GM12875 (cell line): ENCODE measurements at regions not wholly inside any gene's neighbourhood (a gene's known extent, or its start where the extent isn't known, plus 50 kb on each side); places are given as distances from the start of the nearest gene placed in this dataset.

Source experiments
- H3K4me3 ChIP-seq: one replicate; pipeline ENCODE4 v1.5.1; 2011; ENCODE audit warnings: low read depth, low read length, control low read depth
- TF ChIP-seq, protein P1 (sequence below): IDR thresholded peaks from 2 replicates; pipeline ENCODE4 v1.5.1; 2011; ENCODE audit warnings: low read depth, mild to moderate bottlenecking, control low read depth, inconsistent platforms, low read length, moderate library complexity, borderline replicate concordance; ENCODE audit not compliant: insufficient read depth

DNA sequence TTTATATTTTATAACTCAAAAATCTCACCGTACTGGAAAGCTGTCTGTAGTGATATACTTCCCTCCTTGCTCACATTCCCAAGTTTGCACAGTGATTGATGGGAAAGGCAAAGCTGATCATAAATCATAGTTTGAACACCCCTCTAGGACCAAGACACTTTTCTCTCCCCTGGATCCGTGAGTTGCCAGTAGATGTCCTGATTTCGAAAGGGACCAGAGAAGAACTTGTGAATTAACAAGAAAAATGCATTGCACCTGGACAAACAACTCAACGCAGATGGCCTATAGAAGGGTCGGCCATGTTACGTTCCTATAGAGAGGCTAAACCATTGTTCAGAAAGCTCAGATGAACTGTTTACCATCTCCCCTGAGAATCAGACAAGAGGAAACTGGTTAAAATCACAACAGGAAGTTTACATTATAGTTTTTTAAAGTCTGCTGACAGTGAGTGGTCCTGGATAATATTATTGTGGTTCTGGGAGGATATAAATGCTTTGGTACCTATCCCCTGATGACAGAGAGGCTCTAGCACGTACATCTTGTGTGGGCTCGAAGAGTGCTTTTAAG, 124.0 kb upstream of the SLC45A1 start:
- TF ChIP-seq, protein P1, sequence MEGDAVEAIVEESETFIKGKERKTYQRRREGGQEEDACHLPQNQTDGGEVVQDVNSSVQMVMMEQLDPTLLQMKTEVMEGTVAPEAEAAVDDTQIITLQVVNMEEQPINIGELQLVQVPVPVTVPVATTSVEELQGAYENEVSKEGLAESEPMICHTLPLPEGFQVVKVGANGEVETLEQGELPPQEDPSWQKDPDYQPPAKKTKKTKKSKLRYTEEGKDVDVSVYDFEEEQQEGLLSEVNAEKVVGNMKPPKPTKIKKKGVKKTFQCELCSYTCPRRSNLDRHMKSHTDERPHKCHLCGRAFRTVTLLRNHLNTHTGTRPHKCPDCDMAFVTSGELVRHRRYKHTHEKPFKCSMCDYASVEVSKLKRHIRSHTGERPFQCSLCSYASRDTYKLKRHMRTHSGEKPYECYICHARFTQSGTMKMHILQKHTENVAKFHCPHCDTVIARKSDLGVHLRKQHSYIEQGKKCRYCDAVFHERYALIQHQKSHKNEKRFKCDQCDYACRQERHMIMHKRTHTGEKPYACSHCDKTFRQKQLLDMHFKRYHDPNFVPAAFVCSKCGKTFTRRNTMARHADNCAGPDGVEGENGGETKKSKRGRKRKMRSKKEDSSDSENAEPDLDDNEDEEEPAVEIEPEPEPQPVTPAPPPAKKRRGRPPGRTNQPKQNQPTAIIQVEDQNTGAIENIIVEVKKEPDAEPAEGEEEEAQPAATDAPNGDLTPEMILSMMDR = no peak
- no peak overlapping the region for H3K4me3 ChIP-seq

DNA sequence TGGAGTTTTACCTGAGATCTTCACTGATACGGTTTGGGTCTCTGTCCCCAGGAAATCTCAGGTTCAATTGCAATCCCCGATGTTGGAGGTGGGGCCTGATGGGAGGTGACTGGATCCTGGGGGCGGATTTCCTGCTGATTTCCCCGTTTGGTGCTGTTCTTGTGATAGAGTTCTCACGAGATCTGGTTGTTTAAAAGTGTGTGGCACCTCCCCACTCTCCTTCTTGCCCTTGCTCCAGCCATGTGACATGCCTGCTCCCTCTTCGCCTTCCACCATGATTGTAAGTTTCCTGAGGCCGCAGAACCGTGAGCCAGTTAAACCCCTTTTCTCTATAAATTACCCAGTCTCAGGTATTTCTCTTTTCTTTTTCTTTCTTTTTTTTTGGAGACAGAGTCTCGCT, 126.4 kb upstream of the SLC45A1 start:
- no peak overlapping the region for H3K4me3 ChIP-seq
- TF ChIP-seq, protein P1 = no peak

DNA sequence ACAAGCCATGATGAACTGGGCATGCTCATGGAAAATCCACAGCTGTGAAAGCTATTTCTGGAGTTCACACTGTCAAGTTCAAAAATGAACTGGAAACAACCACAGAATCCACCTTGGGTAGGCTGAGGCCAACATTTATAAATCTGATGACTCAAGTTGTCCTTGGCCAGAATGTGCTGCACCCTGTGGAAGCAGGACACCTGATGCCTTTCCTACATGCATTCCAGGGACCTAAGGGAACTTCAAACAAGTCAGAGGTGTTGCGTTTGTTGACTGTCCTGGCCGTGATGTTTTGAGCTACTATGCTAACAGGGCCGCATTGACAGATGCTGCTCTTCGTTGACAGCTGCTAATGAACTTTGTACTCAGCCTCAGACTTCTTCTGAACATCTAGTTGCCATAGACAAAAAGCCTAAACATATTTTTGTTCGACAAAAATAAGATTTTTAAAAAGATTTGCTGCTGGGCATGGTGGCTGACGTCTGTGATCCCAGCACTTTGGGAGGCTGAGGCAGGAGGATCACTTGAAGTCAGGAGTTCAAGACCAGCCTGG, 127.9 kb upstream of the SLC45A1 start:
- TF ChIP-seq, protein P1 = no peak
- H3K4me3 ChIP-seq = no peak overlapping the region

DNA sequence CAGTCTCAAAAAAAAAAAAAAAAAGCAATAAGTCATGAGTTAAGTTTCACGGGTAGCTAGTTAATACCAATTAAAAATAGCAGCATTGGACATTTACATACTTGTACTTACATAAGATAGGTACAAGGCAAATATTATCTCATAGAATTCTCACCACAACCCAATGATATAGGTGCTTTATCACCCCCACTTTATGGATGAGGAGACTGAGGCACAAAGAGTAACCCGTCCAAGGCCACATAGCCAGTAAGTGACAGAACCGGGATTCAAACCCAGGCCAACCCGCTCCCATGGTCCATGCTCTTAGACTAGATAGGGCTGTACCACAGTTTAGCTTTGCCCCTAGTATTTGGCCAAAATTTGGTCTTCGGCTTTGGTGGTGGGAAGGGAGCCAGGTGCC, 132.5 kb upstream of the SLC45A1 start:
- no peak overlapping the region for H3K4me3 ChIP-seq
- TF ChIP-seq, protein P1 = no peak

DNA sequence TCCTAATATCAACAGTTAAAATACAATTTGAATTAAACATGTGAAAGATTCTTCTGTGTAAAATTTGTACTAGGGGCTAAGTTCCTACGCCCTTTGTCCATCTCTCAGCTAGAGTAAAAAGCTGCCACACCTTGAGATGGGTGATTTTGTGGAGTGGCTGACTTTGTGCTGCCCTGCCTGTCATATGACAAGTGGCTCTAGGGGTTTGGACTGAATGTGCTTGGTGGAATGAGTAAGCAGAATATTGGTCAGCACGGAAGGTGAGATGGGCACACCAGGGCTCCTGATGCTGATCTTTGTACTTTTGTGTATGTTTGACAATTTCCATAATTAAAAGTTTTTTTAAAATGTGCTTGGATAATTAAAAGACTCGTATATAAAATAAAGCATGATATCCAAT, 133.6 kb upstream of the SLC45A1 start:
- no peak overlapping the region for H3K4me3 ChIP-seq
- TF ChIP-seq, protein P1 = no peak

DNA sequence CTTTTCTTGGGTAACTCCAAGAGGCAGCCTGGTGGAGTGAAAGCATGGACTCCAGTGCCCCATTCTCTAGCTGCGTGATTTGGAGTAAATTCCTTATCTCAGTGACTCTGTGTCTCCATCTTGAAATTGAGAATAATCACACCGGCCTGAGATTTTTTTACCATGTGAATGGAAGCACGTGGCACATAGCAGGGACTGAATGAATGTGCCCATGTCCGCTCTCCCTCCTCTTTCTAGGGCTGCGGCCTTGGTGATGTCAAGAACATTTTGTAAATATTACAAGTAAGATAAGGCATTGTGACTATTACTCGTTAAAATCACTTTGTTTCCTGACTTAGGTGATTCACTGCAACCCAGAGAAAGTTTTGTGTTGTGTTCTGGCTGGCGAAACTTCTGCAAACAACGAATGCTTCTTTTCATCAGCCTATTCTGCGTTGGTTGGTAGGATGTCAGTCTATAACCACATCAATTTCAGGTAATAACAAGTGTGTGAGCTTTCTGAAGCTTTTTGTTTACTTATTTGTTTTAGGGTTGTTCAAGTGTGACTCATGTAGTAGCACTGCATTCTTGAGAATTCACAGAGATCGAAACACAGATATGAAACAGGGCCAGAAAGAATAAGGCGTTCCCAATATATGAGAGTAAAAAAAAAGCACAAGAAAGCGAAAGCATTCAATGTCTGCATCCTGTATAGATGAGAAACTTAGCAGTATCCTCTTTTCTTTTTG, 135.7 kb upstream of the SLC45A1 start:
- TF ChIP-seq, protein P1 = no peak
- no peak overlapping the region for H3K4me3 ChIP-seq
